Loucy (cell line): ENCODE measurements at regions not wholly inside any gene's neighbourhood (a gene's known extent, or its start where the extent isn't known, plus 50 kb on each side); places are given as distances from the start of the nearest gene placed in this dataset.

Experiments used
- H2AFZ ChIP-seq: fragments of 200-600 bp; sonication (generic); 2 replicates; pipeline ENCODE4 v1.6.0; 2016; ENCODE audit warnings: antibody characterized with exemption, mild to moderate bottlenecking, low read length, moderate library complexity
- H3F3A ChIP-seq: fragments of 200-600 bp; 2 replicates; pipeline ENCODE4 v1.6.0; 2016; ENCODE audit warnings: antibody characterized with exemption, low read depth, mild to moderate bottlenecking
- H3K27me3 ChIP-seq: fragments of 200-600 bp; sonication (generic); 2 replicates; pipeline ENCODE4 v1.6.1; 2014; ENCODE audit warnings: low read length, mild to moderate bottlenecking; ENCODE audit not compliant: insufficient read depth, poor library complexity, severe bottlenecking
- H3K36me3 ChIP-seq: fragments of 200-600 bp; sonication (generic); 2 replicates; pipeline ENCODE4 v1.6.1; 2016; ENCODE audit warnings: low read length; ENCODE audit not compliant: insufficient read depth
- H3K4me1 ChIP-seq: fragments of 200-600 bp; sonication (generic); 2 replicates; pipeline ENCODE4 v1.5.1; 2014; ENCODE audit warnings: low read length, mild to moderate bottlenecking; ENCODE audit not compliant: insufficient read depth, poor library complexity, severe bottlenecking
- H3K4me2 ChIP-seq: fragments of 200-600 bp; sonication (generic); 2 replicates; pipeline ENCODE4 v1.6.0; 2014; ENCODE audit warnings: antibody characterized with exemption, low read length, low read depth, mild to moderate bottlenecking; ENCODE audit not compliant: poor library complexity, severe bottlenecking
- H3K4me3 ChIP-seq: fragments of 200-600 bp; sonication (generic); 2 replicates; pipeline ENCODE4 v1.5.1; 2014; ENCODE audit warnings: low read length, mild to moderate bottlenecking, mixed read lengths; ENCODE audit not compliant: poor library complexity, severe bottlenecking
- H3K79me2 ChIP-seq: fragments of 200-600 bp; sonication (generic); 2 replicates; pipeline ENCODE4 v1.6.1; 2014; ENCODE audit warnings: low read length; ENCODE audit not compliant: insufficient read depth
- H3K9ac ChIP-seq: fragments of 200-600 bp; sonication (generic); 2 replicates; pipeline ENCODE4 v1.6.0; 2014; ENCODE audit warnings: mild to moderate bottlenecking, low read depth, low read length, moderate library complexity; ENCODE audit not compliant: poor library complexity, severe bottlenecking
- H3K9me2 ChIP-seq: fragments of 200-600 bp; sonication (generic); replicated peaks from 2 replicates; pipeline ENCODE4 v1.6.1; 2016; ENCODE audit warnings: low read depth, low read length, mixed read lengths
- H3K9me3 ChIP-seq: fragments of 200-600 bp; sonication (generic); 2 replicates; pipeline ENCODE4 v1.6.1; 2014; ENCODE audit warnings: mild to moderate bottlenecking, antibody characterized with exemption, low read length, low read depth; ENCODE audit not compliant: insufficient read depth
- H4K20me1 ChIP-seq: fragments of 200-600 bp; sonication (generic); 2 replicates; pipeline ENCODE4 v1.6.0; 2014; ENCODE audit warnings: antibody characterized with exemption, low read length, mild to moderate bottlenecking; ENCODE audit not compliant: insufficient read depth, poor library complexity, severe bottlenecking
- CTCF ChIP-seq: fragments of 200-600 bp; sonication (generic); conservative IDR thresholded peaks from 2 replicates; pipeline ENCODE4 v1.5.1; 2014; ENCODE audit warnings: mild to moderate bottlenecking, antibody characterized with exemption, low read length
- EZH2phosphoT487 ChIP-seq: fragments of 200-600 bp; IDR thresholded peaks from 2 replicates; pipeline ENCODE4 v1.6.1; 2018; ENCODE audit warnings: antibody characterized with exemption, mild to moderate bottlenecking, moderate library complexity, borderline replicate concordance

GRCh38 chr11:11210446-11210845 lies 142.6 kb downstream of the CSNK2A3 start:
- H3K4me1 ChIP-seq, result no peaks in the 10 kb centered on the region
- no peak overlapping the region for H3K4me3 ChIP-seq
- no peaks in the 10 kb centered on the region for H3K9me2 ChIP-seq
- no peaks in the 10 kb centered on the region for H4K20me1 ChIP-seq
- no peaks in the 10 kb centered on the region for H3F3A ChIP-seq
- no peak overlapping the region for H3K4me2 ChIP-seq
- no peaks in the 10 kb centered on the region for H3K9me3 ChIP-seq
- H3K79me2 ChIP-seq, result no peaks in the 10 kb centered on the region
- no peaks in the 10 kb centered on the region for H3K36me3 ChIP-seq
- TF ChIP-seq CTCF (no peak), EZH2phosphoT487 (no peak)
- H3K9ac ChIP-seq, result no peak overlapping the region
- H3K27me3 ChIP-seq, result no peaks in the 10 kb centered on the region
- H2AFZ ChIP-seq, result no peak overlapping the region

DNA sequence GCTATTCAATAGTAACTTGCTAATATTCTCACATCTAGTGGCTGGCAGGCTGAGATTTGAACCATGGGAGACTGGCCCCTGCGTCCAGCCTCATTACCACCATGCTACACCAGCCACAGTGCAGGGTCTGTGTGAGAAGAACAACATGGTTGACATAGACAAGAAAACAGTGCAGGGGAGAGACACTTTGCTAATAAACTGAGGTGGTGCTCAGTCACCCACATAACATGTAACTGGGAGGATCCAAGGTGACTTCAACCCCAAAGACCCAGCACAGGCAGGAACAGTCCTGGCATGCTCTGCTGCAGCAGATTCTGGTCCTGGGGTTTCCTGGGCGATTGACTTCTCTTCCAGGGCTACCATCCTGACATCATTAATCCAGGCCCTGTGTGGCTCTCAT lies 143.1 kb downstream of the CSNK2A3 start:
- Histone ChIP-seq H3K9me3 (no peaks in the 10 kb centered on the region), H3K4me1 (no peaks in the 10 kb centered on the region), H3K9ac (no peak overlapping the region), H3F3A (no peaks in the 10 kb centered on the region), H3K79me2 (no peaks in the 10 kb centered on the region), H2AFZ (no peak overlapping the region), H3K4me3 (no peak overlapping the region), H3K4me2 (no peak overlapping the region), H3K9me2 (no peaks in the 10 kb centered on the region), H4K20me1 (no peaks in the 10 kb centered on the region), H3K27me3 (no peaks in the 10 kb centered on the region), H3K36me3 (no peaks in the 10 kb centered on the region)
- no peak for TF ChIP-seq EZH2phosphoT487
- no peak for TF ChIP-seq CTCF

DNA sequence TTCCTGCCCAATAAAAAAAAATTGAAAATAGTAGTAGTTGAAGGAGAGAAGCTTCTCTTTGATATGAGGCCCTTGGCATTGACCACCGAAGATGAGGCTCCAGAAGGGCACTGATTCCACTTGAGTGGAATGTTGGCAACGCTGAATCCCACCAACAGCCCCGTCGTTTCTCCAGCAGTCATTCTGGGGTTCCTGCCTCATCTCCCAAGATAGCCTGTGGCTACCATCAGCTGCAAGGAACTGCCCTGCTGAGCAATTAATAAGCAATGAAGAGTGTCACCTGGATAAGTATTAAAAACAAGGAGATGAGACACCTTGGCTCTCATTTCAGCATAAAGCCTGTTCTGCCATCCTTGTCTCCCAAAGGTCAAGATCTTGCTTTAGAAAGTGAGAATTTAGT lies 144.1 kb downstream of the CSNK2A3 start:
- TF ChIP-seq CTCF (no peak), EZH2phosphoT487 (no peak)
- Histone ChIP-seq H3K9ac (no peak overlapping the region), H3K4me1 (no peaks in the 10 kb centered on the region), H3K9me2 (no peaks in the 10 kb centered on the region), H4K20me1 (no peaks in the 10 kb centered on the region), H3F3A (no peaks in the 10 kb centered on the region), H3K4me2 (no peak overlapping the region), H3K4me3 (no peak overlapping the region), H3K9me3 (no peaks in the 10 kb centered on the region), H2AFZ (no peak overlapping the region), H3K27me3 (no peaks in the 10 kb centered on the region), H3K36me3 (no peaks in the 10 kb centered on the region), H3K79me2 (no peaks in the 10 kb centered on the region)
